Spleen (tissue), 7 donors: ENCODE measurements at regions not wholly inside any gene's neighbourhood (a gene's known extent, or its start where the extent isn't known, plus 50 kb on each side); places are given as distances from the start of the nearest gene placed in this dataset.

Source experiments
- POLR2A ChIP-seq, 3 donors: fragments of 450-650 bp; IDR thresholded peaks; one replicate each; pipeline ENCODE4 v1.5.1; 2017; ENCODE audit warnings: antibody characterized with exemption in 3 of 3, mild to moderate bottlenecking in 1 of 3
- TF ChIP-seq, protein P1 (sequence below), 11 experiments: fragments of 200-600 bp in 7 of 11; fragments of 450-650 bp in 4 of 11; sonication (generic) in 4 of 11; IDR thresholded peaks in 8 of 11; conservative IDR thresholded peaks in 3 of 11; 1 replicate in 7 of 11; 2 replicates in 4 of 11; pipeline versions ENCODE4 v1.4.0 to v1.8.0; 2016 to 2021; ENCODE audit warnings: antibody characterized with exemption in 11 of 11, inconsistent platforms in 4 of 11, mild to moderate bottlenecking in 1 of 11
- donor health status: DM: no; HTN: no; CAD: no; lungs with moderate emphysema.
- donor health status: DM: no; HTN: no; CAD: no.
- donor health status: DM: no; HTN: no; CAD: no.

DNA sequence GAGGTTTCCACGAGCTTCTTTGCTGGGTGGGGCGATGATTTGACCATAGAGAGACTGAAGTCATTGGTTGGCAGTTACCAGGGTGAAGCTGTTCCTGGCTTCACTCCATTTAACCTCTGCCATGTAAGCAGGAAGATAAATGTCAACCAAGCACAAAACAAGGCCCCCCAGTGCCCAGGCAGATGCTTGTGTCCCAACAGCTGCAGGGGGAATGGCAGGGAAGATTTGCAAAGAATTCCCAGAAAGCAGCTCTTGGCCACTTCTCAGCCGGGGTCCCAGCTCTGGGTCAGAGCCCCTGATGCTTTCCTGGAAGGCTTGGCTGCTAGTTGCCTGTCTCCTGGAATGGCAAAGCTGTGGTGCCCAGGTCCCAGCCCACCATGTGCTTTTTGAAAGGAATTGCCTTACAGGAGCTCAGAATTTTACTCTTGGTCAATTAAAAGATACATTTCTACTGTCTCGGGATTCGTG is 383.4 kb downstream of the ENC1 start:
- TF ChIP-seq, protein P1, sequence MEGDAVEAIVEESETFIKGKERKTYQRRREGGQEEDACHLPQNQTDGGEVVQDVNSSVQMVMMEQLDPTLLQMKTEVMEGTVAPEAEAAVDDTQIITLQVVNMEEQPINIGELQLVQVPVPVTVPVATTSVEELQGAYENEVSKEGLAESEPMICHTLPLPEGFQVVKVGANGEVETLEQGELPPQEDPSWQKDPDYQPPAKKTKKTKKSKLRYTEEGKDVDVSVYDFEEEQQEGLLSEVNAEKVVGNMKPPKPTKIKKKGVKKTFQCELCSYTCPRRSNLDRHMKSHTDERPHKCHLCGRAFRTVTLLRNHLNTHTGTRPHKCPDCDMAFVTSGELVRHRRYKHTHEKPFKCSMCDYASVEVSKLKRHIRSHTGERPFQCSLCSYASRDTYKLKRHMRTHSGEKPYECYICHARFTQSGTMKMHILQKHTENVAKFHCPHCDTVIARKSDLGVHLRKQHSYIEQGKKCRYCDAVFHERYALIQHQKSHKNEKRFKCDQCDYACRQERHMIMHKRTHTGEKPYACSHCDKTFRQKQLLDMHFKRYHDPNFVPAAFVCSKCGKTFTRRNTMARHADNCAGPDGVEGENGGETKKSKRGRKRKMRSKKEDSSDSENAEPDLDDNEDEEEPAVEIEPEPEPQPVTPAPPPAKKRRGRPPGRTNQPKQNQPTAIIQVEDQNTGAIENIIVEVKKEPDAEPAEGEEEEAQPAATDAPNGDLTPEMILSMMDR (IDR thresholded peaks at IDR 0.05 in 8 of 11, conservative IDR thresholded peaks at IDR 0.05 in 3 of 11) = no peak
- no peak for TF ChIP-seq POLR2A (IDR thresholded peaks at IDR 0.05)
